A549 (cell line): ENCODE measurements at regions not wholly inside any gene's neighbourhood (a gene's known extent, or its start where the extent isn't known, plus 50 kb on each side); places are given as distances from the start of the nearest gene placed in this dataset.

Experiments used
- ATAC-seq, 2 experiments: fragments of 200-7000 bp in 1 of 2; fragments of >200 bp in 1 of 2; cut with Nextera tagmentation in 1 of 2; cut with Tn5 transposase in 1 of 2; 3 replicates each; pipeline versions ENCODE4 v1.8.0 to v1.9.1; 2018 to 2020; ENCODE audit warnings: mild to moderate bottlenecking in 1 of 2, moderate library complexity in 1 of 2
- CTCF ChIA-PET: fragments of 300-600 bp; sonication (Branson Sonifier 250); formaldehyde crosslinking; extraction: SDS; loops from one replicate; lab custom pipeline; 2021; ENCODE audit warnings: antibody characterized with exemption, inconsistent platforms; lab: Yijun Ruan, JAX
- POLR2A ChIA-PET: fragments of 350-600 bp; formaldehyde crosslinking; extraction: SDS; loops from one replicate; lab custom pipeline; 2021; ENCODE audit warnings: antibody characterized with exemption, inconsistent platforms; lab: Yijun Ruan, JAX
- DNase-seq, 2 experiments: peaks; one replicate each; pipeline versions ENCODE4 v3.0.0 to v3.0.0-alpha.2; 2011 to 2016; ENCODE audit warnings: low read depth in 1 of 2, low spot score in 1 of 2
- FAIRE-seq: peaks from 2 replicates; lab custom pipeline; 2011; peaks lifted over from hg19 to GRCh38; lab: Jason Lieb, UNC
- H3K27ac ChIP-seq, 2 experiments: fragments of >200 bp; sonication (Bioruptor Twin); formaldehyde crosslinking; 3 replicates each; pipeline ENCODE4 v1.5.1; 2016 to 2017
- H3K4me1 ChIP-seq: fragments of >200 bp; sonication (Bioruptor Twin); formaldehyde crosslinking; 3 replicates; pipeline ENCODE4 v1.6.1; 2016
- H3K4me2 ChIP-seq: fragments of >200 bp; sonication (Bioruptor Twin); formaldehyde crosslinking; 3 replicates; pipeline ENCODE4 v1.6.1; 2016
- H3K4me3 ChIP-seq: fragments of >200 bp; sonication (Bioruptor Twin); formaldehyde crosslinking; 3 replicates; pipeline ENCODE4 v1.5.1; 2016
- H3K9me3 ChIP-seq: fragments of >200 bp; sonication (Bioruptor Twin); formaldehyde crosslinking; 3 replicates; pipeline ENCODE4 v1.6.1; 2016
- BHLHE40 ChIP-seq: IDR thresholded peaks from 2 replicates; pipeline ENCODE4 v1.6.1; 2012; ENCODE audit warnings: low read depth, low read length, inconsistent platforms
- CBX2 ChIP-seq: fragments of 200-600 bp; sonication (generic); IDR thresholded peaks from 2 replicates; pipeline ENCODE4 v1.6.1; 2016; ENCODE audit warnings: low read depth, mild to moderate bottlenecking, borderline replicate concordance
- CBX8 ChIP-seq: fragments of 200-600 bp; sonication (generic); IDR thresholded peaks from 2 replicates; pipeline ENCODE4 v1.6.1; 2016
- CHD4 ChIP-seq: fragments of 200-600 bp; sonication (generic); IDR thresholded peaks from 2 replicates; pipeline ENCODE4 v1.6.1; 2016; ENCODE audit warnings: antibody characterized with exemption, mild to moderate bottlenecking, borderline replicate concordance
- CTCF ChIP-seq: fragments of >200 bp; sonication (Bioruptor Twin); formaldehyde crosslinking; IDR thresholded peaks from 3 replicates; pipeline ENCODE4 v1.5.1; 2016
- ESRRA ChIP-seq: fragments of 150-350 bp; IDR thresholded peaks from 2 replicates; pipeline ENCODE4 v1.6.1; 2014; ENCODE audit warnings: mild to moderate bottlenecking, low read length, borderline replicate concordance
- FOSL2 ChIP-seq, 2 experiments: fragments of 450-650 bp in 1 of 2; fragments of >200 bp in 1 of 2; sonication (Bioruptor Twin) in 1 of 2; formaldehyde crosslinking; IDR thresholded peaks; 2 replicates each; pipeline versions ENCODE4 v1.5.0 to v1.6.1; 2016 to 2020; ENCODE audit warnings: mild to moderate bottlenecking in 1 of 2, moderate library complexity in 1 of 2
- FOXS1 ChIP-seq: fragments of 250-450 bp; sonication (Bioruptor Pico); IDR thresholded peaks from 2 replicates; pipeline ENCODE4 v1.5.0; 2020; ENCODE audit warnings: mild to moderate bottlenecking, moderate library complexity
- GATA3 ChIP-seq: IDR thresholded peaks from 2 replicates; pipeline ENCODE4 v1.6.1; 2012; ENCODE audit warnings: borderline replicate concordance
- HDAC2 ChIP-seq: fragments of 200-600 bp; sonication (generic); IDR thresholded peaks from 2 replicates; pipeline ENCODE4 v1.6.1; 2016
- MYC ChIP-seq: IDR thresholded peaks from 2 replicates; pipeline ENCODE4 v1.6.1; 2012; ENCODE audit warnings: mild to moderate bottlenecking, inconsistent platforms, low read length, improper control_type of control experiment, borderline replicate concordance
- NFE2L2 ChIP-seq: fragments of 150-350 bp; conservative IDR thresholded peaks from 2 replicates; pipeline ENCODE4 v1.6.1; 2014; ENCODE audit warnings: low read length
- NR3C1 ChIP-seq: fragments of >200 bp; sonication (Bioruptor Twin); formaldehyde crosslinking; IDR thresholded peaks from 3 replicates; pipeline ENCODE4 v1.6.1; 2017
- POLR2A ChIP-seq: IDR thresholded peaks from 2 replicates; pipeline ENCODE4 v1.6.1; 2012; ENCODE audit warnings: mild to moderate bottlenecking, low read length
- RAD21 ChIP-seq, 2 experiments: fragments of >200 bp in 1 of 2; sonication (Bioruptor Twin) in 1 of 2; formaldehyde crosslinking in 1 of 2; IDR thresholded peaks in 1 of 2; conservative IDR thresholded peaks in 1 of 2; 2 replicates in 1 of 2; 3 replicates in 1 of 2; pipeline ENCODE4 v1.6.1; 2012 to 2018; ENCODE audit warnings: inconsistent platforms in 1 of 2
- RFX5 ChIP-seq: fragments of 450-650 bp; IDR thresholded peaks from 2 replicates; pipeline ENCODE4 v1.7.1; 2014; ENCODE audit warnings: antibody characterized with exemption, mild to moderate bottlenecking, moderate library complexity
- SREBF2 ChIP-seq: fragments of 450-650 bp; IDR thresholded peaks from 2 replicates; pipeline ENCODE4 v1.6.1; 2014; ENCODE audit warnings: mild to moderate bottlenecking, moderate library complexity
- TFCP2L1 ChIP-seq: fragments of 250-450 bp; sonication (Bioruptor Pico); IDR thresholded peaks from 2 replicates; pipeline ENCODE4 v1.5.0; 2021; ENCODE audit warnings: mild to moderate bottlenecking
- TP53 ChIP-seq: fragments of 250-450 bp; sonication (Bioruptor Pico); IDR thresholded peaks from 2 replicates; pipeline ENCODE4 v1.5.0; 2021; ENCODE audit warnings: mild to moderate bottlenecking, moderate library complexity
- USF2 ChIP-seq: fragments of 450-650 bp; IDR thresholded peaks from 2 replicates; pipeline ENCODE4 v1.6.1; 2014; ENCODE audit warnings: antibody characterized with exemption
- ZFP36 ChIP-seq: fragments of 450-650 bp; IDR thresholded peaks from 2 replicates; pipeline ENCODE4 v1.6.1; 2014; ENCODE audit warnings: borderline replicate concordance; ENCODE audit not compliant: partially characterized antibody
- ZNF302 ChIP-seq: fragments of 250-450 bp; sonication (Bioruptor Pico); IDR thresholded peaks from 2 replicates; pipeline ENCODE4 v1.9.0; 2021; ENCODE audit warnings: inconsistent platforms, mild to moderate bottlenecking, moderate library complexity
- ZSCAN20 ChIP-seq: fragments of 250-450 bp; sonication (Bioruptor Pico); IDR thresholded peaks from 2 replicates; pipeline ENCODE4 v1.8.0; 2022; ENCODE audit warnings: mild to moderate bottlenecking, moderate library complexity
- WGBS: methylation state at CpG from one replicate; pipeline ENCODE4 v1.1.6; 2017; ENCODE audit errors: missing lambda C conversion rate; 5-methylcytosine and 5-hydroxymethylcytosine counted together

- 82% methylated on average over 9 of the region's 9 CpGs for WGBS
- Histone ChIP-seq H3K9me3 (no peaks in the 10 kb centered on the region), H3K4me1 (peaks cover 9% of the 10 kb centered on the region; the same call in 2 of the 3 replicates), H3K27ac (peak overlapping the region; percentile 50 to 78; a peak in 4 of 6 replicates), H3K4me2 (no peak overlapping the region), H3K4me3 (no peak overlapping the region)
- ATAC-seq, result no peak
- ChIA-PET CTCF (no interaction called here), POLR2A (no interaction called here)
- DNase-seq, result no peak
- TF ChIP-seq BHLHE40 (no peak), USF2 (no peak), GATA3 (no peak), NR3C1 (no peak), FOXS1 (no peak), ZSCAN20 (CRISPR knock-in tag) (no peak), RAD21 (conservative IDR thresholded peaks at IDR 0.05 in 1 of 2, IDR thresholded peaks at IDR 0.05 in 1 of 2) (no peak), CBX8 (no peak)
- no peak for FAIRE-seq
These were observed 1774.1 kb upstream of the PCDH20 start for GRCh38 chr13:63189712-63190111.

- no peak overlapping the region for H3K27ac ChIP-seq
- ChIA-PET CTCF (no interaction called here), POLR2A (no interaction called here)
- TF ChIP-seq RFX5 (no peak), NR3C1 (no peak), HDAC2 (no peak), NFE2L2 (no peak), ZNF302 (CRISPR knock-in tag) (no peak), FOSL2 (IDR thresholded peaks at IDR 0.05) (no peak), FOSL2 (CRISPR knock-in tag; IDR thresholded peaks at IDR 0.05) (no peak)
- ATAC-seq (peak in 1 of 2 experiments; percentile 51; a peak in 1 of 6 replicates), FAIRE-seq (no peak), DNase-seq (peak; percentile 0 to 49)
- WGBS, result 28% methylated on average over 2 of the region's 2 CpGs
- no peak overlapping the region for H3K4me3 ChIP-seq
- no peaks in the 10 kb centered on the region for H3K4me1 ChIP-seq
- H3K4me2 ChIP-seq, result no peak overlapping the region
- no peaks in the 10 kb centered on the region for H3K9me3 ChIP-seq
These were observed 1769.0 kb upstream of the PCDH20 start for GRCh38 chr13:63184693-63185092.

- Histone ChIP-seq H3K27ac (no peak overlapping the region), H3K9me3 (no peaks in the 10 kb centered on the region), H3K4me3 (no peak overlapping the region), H3K4me2 (no peak overlapping the region), H3K4me1 (no peaks in the 10 kb centered on the region)
- ATAC-seq (no peak), DNase-seq (no peak)
- POLR2A ChIA-PET, result no interaction called here
- TF ChIP-seq CHD4, result no peak
- TF ChIP-seq CTCF, result no peak
- TF ChIP-seq BHLHE40, result no peak
- TF ChIP-seq ZSCAN20 (CRISPR knock-in tag), result no peak
- TF ChIP-seq CBX2, result no peak
- no peak for TF ChIP-seq TP53 (CRISPR knock-in tag)
- TF ChIP-seq SREBF2, result no peak
- no peak for TF ChIP-seq ZFP36
- no peak for TF ChIP-seq MYC
- no peak for TF ChIP-seq TFCP2L1
- no peak for TF ChIP-seq POLR2A
- TF ChIP-seq ESRRA, result no peak
- TF ChIP-seq, all 56 proteins: peak for 0
- no peak for FAIRE-seq
- CTCF ChIA-PET, result no interaction called here
These were observed 1759.9 kb upstream of the PCDH20 start for GRCh38 chr13:63175536-63175935.
